GM23338 (cell line): ENCODE measurements at regions not wholly inside any gene's neighbourhood (a gene's known extent, or its start where the extent isn't known, plus 50 kb on each side); places are given as distances from the start of the nearest gene placed in this dataset.

ENCODE experiments used
- CREB1 ChIP-seq: fragments of 250-450 bp; sonication (Bioruptor Pico); IDR thresholded peaks from 2 replicates; pipeline ENCODE4 v1.5.0; 2020; ENCODE audit warnings: low read depth, mild to moderate bottlenecking, moderate library complexity
- CTCF ChIP-seq, 2 experiments: fragments of 200-600 bp in 1 of 2; sonication (generic) in 1 of 2; conservative IDR thresholded peaks; 2 replicates each; pipeline versions ENCODE4 v1.5.1 to v1.6.1; 2016 to 2017; ENCODE audit warnings: antibody characterized with exemption in 2 of 2, low read depth in 2 of 2, mild to moderate bottlenecking in 2 of 2, moderate library complexity in 1 of 2
- EZH2 ChIP-seq: fragments of 200-600 bp; sonication (generic); IDR thresholded peaks from one replicate; pipeline ENCODE4 v1.8.0; 2017; ENCODE audit warnings: antibody characterized with exemption, mild to moderate bottlenecking, low read depth; ENCODE audit not compliant: unreplicated experiment
- EZH2phosphoT487 ChIP-seq: fragments of 200-600 bp; sonication (generic); IDR thresholded peaks from one replicate; pipeline ENCODE4 v1.8.1; 2018; ENCODE audit warnings: antibody characterized with exemption; ENCODE audit not compliant: unreplicated experiment
- POLR2AphosphoS5 ChIP-seq: IDR thresholded peaks from 2 replicates; pipeline ENCODE4 v1.6.1; 2016; ENCODE audit warnings: antibody characterized with exemption, low read depth
- STAT1 ChIP-seq: IDR thresholded peaks from one replicate; pipeline ENCODE4 v1.6.1; 2016; ENCODE audit warnings: antibody characterized with exemption; ENCODE audit not compliant: unreplicated experiment
- ZNF462 ChIP-seq: fragments of 250-450 bp; sonication (Bioruptor Pico); IDR thresholded peaks from 2 replicates; pipeline ENCODE4 v1.5.0; 2020; ENCODE audit warnings: mild to moderate bottlenecking, moderate library complexity
- TF ChIP-seq, protein P1 (sequence below): IDR thresholded peaks from 2 replicates; pipeline ENCODE4 v1.6.1; 2016; ENCODE audit warnings: antibody characterized with exemption

DNA sequence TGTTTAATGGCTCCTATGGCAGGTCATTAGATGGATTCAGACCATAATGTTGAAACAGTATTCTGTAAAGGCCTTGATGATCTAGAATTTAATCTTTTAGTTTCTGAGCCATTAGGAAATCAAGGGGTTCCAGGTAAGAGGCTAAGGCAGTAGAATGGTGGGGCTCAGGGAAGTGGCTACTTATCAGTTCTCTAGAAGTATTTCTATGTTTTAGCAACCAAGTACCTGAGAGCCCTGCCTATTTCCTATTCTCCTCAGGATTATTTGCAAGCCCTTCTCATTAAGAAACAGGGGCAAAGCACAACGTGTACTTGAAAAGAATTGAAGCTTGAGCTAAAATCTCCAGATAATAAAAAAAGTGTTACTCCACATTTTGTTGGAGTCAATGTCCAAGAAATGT lies 646.5 kb downstream of the RNF144B start (continued):
- TF ChIP-seq ZNF462 (CRISPR knock-in tag), result no peak
- no peak for TF ChIP-seq POLR2AphosphoS5
- TF ChIP-seq, protein P1, sequence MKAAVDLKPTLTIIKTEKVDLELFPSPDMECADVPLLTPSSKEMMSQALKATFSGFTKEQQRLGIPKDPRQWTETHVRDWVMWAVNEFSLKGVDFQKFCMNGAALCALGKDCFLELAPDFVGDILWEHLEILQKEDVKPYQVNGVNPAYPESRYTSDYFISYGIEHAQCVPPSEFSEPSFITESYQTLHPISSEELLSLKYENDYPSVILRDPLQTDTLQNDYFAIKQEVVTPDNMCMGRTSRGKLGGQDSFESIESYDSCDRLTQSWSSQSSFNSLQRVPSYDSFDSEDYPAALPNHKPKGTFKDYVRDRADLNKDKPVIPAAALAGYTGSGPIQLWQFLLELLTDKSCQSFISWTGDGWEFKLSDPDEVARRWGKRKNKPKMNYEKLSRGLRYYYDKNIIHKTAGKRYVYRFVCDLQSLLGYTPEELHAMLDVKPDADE, result no peak
- TF ChIP-seq CREB1, result no peak
- TF ChIP-seq EZH2phosphoT487, result no peak
- TF ChIP-seq CTCF (conservative IDR thresholded peaks at IDR 0.05; ENCODE audit: low read depth in 2 of 2), result no peak
- no peak for TF ChIP-seq STAT1
- TF ChIP-seq EZH2, result no peak
